ENCODE measurements at regions not wholly inside any gene's neighbourhood (a gene's known extent, or its start where the extent isn't known, plus 50 kb on each side); places are given as distances from the start of the nearest gene placed in this dataset.

DNA sequence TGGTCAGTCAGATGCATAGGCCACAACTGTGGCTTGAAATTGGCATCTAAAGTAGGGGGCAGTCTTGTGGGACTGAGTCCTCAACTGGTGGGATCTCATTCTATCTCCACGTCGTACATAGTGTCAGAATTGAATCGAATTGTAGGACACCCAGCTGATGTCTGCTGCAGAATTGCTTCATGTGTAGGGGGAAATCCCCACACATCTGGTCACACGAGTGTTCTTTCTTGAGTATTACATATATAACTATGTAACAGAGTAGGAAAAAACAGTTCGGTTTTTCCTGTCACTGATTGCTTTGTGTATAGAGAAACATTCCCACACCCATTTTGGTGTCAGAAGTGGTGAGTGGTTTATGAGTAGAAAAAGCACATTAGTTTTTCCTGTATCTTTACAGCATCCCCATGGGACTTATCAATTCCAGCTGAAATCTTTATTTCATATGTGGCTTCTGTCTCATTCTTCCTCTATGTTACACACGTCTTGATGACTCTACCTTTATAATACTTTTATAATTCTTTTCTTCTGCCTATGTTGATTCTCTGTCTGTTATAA is 79.4 kb upstream of the PCGF5 start:
- no peaks in the 10 kb centered on the region for H3K9me3 Mint-ChIP-seq
- no peak overlapping the region for H3K4me3 Mint-ChIP-seq
- TF ChIP-seq, protein P1, sequence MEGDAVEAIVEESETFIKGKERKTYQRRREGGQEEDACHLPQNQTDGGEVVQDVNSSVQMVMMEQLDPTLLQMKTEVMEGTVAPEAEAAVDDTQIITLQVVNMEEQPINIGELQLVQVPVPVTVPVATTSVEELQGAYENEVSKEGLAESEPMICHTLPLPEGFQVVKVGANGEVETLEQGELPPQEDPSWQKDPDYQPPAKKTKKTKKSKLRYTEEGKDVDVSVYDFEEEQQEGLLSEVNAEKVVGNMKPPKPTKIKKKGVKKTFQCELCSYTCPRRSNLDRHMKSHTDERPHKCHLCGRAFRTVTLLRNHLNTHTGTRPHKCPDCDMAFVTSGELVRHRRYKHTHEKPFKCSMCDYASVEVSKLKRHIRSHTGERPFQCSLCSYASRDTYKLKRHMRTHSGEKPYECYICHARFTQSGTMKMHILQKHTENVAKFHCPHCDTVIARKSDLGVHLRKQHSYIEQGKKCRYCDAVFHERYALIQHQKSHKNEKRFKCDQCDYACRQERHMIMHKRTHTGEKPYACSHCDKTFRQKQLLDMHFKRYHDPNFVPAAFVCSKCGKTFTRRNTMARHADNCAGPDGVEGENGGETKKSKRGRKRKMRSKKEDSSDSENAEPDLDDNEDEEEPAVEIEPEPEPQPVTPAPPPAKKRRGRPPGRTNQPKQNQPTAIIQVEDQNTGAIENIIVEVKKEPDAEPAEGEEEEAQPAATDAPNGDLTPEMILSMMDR (IDR thresholded peaks at IDR 0.05; ENCODE audit: unreplicated experiment in 3 of 3): no peak
- H3K27me3 Mint-ChIP-seq (ENCODE audit: low read depth): peaks cover 10% of the 10 kb centered on the region
- no peak overlapping the region for H3K27ac Mint-ChIP-seq
- H3K4me1 Mint-ChIP-seq: no peaks in the 10 kb centered on the region
- no peaks in the 10 kb centered on the region for H3K36me3 Mint-ChIP-seq (ENCODE audit: low read depth)

DNA sequence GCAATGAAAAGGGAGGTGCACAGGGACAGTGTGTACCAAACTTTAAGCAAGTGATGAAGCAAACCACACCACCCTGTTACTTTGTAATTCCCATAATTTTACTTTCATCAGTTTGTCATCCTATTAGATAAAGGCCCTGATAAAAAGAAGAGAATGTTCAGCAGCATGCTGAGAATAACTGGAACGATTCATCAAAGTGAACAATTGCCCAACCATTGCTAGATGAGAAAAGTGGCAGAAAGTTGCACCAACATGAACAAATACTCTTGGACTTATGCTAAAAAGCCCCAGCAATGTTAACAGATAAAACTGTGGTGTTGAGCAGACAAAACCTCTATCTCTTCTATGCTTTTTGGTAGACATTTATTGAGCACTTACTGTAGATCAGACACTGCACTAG is 75.5 kb upstream of the PCGF5 start:
- TF ChIP-seq, protein P1 (IDR thresholded peaks at IDR 0.05; ENCODE audit: unreplicated experiment in 3 of 3): no peak
- Mint-ChIP-seq H3K4me1 (no peaks in the 10 kb centered on the region), H3K27me3 (ENCODE audit: low read depth) (peaks cover 7% of the 10 kb centered on the region), H3K36me3 (ENCODE audit: low read depth) (no peaks in the 10 kb centered on the region), H3K27ac (no peak overlapping the region), H3K9me3 (no peaks in the 10 kb centered on the region), H3K4me3 (no peak overlapping the region)

DNA sequence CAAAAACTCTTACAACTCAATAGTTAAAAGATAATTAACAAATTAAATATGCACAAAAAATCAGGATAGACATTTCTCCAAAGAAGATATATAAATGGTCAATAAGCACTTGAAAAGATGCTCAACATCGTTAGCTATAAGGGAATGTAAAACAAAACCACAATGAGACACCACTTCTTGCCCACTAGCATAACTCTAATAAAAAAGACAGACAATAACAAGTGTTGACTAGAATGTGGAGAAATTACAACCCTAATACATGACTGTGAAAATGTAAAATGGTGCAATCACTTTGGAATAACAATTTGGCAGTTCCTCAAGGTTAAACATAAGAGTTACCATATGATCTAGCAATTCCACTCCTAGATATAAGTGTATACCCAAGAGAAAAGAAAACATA is 74.3 kb upstream of the PCGF5 start:
- Mint-ChIP-seq H3K27ac (no peak overlapping the region), H3K27me3 (ENCODE audit: low read depth) (peaks cover 7% of the 10 kb centered on the region), H3K36me3 (ENCODE audit: low read depth) (no peaks in the 10 kb centered on the region), H3K9me3 (no peaks in the 10 kb centered on the region), H3K4me1 (no peaks in the 10 kb centered on the region), H3K4me3 (no peak overlapping the region)
- TF ChIP-seq, protein P1 (IDR thresholded peaks at IDR 0.05; ENCODE audit: unreplicated experiment in 3 of 3): no peak

DNA sequence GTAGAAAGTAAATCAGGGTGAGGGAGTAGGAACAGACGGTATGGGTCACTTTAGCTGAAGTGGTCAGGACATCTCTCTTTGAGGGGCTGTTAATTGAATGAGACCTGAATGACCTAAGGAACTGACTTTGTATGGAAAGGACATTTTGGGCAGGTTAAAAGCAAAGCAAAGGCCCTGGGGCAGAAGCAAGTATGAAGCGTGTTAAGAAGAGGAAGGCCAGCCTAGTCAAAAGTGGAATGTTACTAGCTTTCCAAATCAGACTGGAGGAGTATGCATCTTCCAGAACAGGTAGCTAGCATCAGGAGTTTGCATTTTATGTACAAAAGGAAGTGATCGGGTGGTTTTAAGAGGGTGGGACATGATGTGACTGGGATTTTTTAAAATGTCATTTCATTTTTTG is 70.9 kb upstream of the PCGF5 start:
- Mint-ChIP-seq H3K9me3 (no peaks in the 10 kb centered on the region), H3K27me3 (ENCODE audit: low read depth) (peaks cover 3% of the 10 kb centered on the region), H3K27ac (no peak overlapping the region), H3K4me1 (no peaks in the 10 kb centered on the region), H3K4me3 (no peak overlapping the region), H3K36me3 (ENCODE audit: low read depth) (no peaks in the 10 kb centered on the region)
- TF ChIP-seq, protein P1 (IDR thresholded peaks at IDR 0.05; ENCODE audit: unreplicated experiment in 3 of 3): no peak

DNA sequence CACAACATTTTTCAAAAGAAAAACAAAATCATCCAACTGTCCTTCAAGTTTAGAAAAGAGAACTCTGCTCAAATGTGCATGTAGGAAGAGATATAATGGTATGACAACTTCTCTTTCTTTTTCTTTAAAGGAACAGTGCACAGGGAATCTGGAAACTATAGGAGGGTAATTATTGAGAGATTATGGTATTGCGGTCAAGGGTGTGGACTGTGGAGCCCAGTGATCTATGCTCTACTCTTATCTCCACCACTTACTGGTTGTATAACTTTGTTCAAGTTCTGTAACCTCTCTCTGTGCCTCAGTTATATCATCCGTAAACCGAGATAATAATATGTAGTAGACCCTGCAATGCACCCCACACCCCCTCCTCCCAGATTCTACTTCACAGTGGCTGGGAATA is 69.8 kb upstream of the PCGF5 start:
- TF ChIP-seq, protein P1 (IDR thresholded peaks at IDR 0.05; ENCODE audit: unreplicated experiment in 3 of 3): no peak
- H3K27me3 Mint-ChIP-seq (ENCODE audit: low read depth): peaks cover 3% of the 10 kb centered on the region
- H3K4me1 Mint-ChIP-seq: no peaks in the 10 kb centered on the region
- no peak overlapping the region for H3K27ac Mint-ChIP-seq
- no peaks in the 10 kb centered on the region for H3K9me3 Mint-ChIP-seq
- no peaks in the 10 kb centered on the region for H3K36me3 Mint-ChIP-seq (ENCODE audit: low read depth)
- no peak overlapping the region for H3K4me3 Mint-ChIP-seq

DNA sequence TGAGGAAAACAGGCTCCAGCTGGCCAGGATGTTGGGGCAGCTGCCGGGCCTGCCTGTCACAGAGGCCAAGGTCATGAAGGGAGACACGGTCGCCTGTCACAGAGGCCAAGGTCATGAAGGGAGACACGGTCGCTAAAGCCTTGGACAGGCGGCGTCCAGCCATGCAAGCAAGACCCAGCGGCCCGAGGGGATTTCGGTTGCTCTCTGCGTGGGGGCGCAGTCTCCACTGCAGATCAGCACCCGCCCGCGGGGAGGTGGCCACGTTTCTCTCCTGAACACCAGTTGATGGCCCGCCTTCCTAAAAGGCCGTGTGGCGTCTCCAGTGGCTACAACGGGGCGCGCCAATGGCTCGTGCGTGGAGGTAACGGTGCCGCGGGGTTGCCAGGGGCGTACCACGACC is 67.0 kb upstream of the PCGF5 start:
- no peaks in the 10 kb centered on the region for H3K36me3 Mint-ChIP-seq (ENCODE audit: low read depth)
- no peak overlapping the region for H3K4me3 Mint-ChIP-seq
- TF ChIP-seq, protein P1 (IDR thresholded peaks at IDR 0.05; ENCODE audit: unreplicated experiment in 3 of 3): no peak
- peaks cover 3% of the 10 kb centered on the region for H3K27me3 Mint-ChIP-seq (ENCODE audit: low read depth)
- no peak overlapping the region for H3K27ac Mint-ChIP-seq
- no peaks in the 10 kb centered on the region for H3K9me3 Mint-ChIP-seq
- peaks cover 6% of the 10 kb centered on the region for H3K4me1 Mint-ChIP-seq

All from nephron (organoid).